HepG2 (cell line): ENCODE measurements at regions not wholly inside any gene's neighbourhood (a gene's known extent, or its start where the extent isn't known, plus 50 kb on each side); places are given as distances from the start of the nearest gene placed in this dataset.

Experiments
- ATAC-seq: fragments of 200-7000 bp; cut with Tn5 transposase; 3 replicates; pipeline ENCODE4 v1.9.1; 2020; ENCODE audit warnings: mild to moderate bottlenecking, moderate library complexity
- BruUV-seq: library from RNA; stranded (reverse); fragments of 400-500 nt; replicated peaks from 2 replicates; lab custom pipeline; 2021; lab: Mats Ljungman, UMichigan
- CTCF ChIA-PET: fragments of 300-600 bp; formaldehyde crosslinking; extraction: SDS; loops from one replicate; lab custom pipeline; 2021; ENCODE audit warnings: low total read pairs, inconsistent platforms, low intra/inter-chr PET ratio; lab: Yijun Ruan, JAX
- POLR2A ChIA-PET: fragments of 350-600 bp; sonication (Branson Sonifier 250); formaldehyde crosslinking; loops from one replicate; lab custom pipeline; 2020; ENCODE audit warnings: antibody characterized with exemption, inconsistent platforms; lab: Yijun Ruan, JAX
- DNase-seq: peaks from one replicate; pipeline ENCODE4 v3.0.0-alpha.2; 2015; ENCODE audit warnings: low spot score
- FAIRE-seq: peaks from 3 replicates; lab custom pipeline; 2011; peaks lifted over from hg19 to GRCh38; lab: Jason Lieb, UNC
- H2AFZ ChIP-seq: one replicate; pipeline ENCODE4 v1.6.1; 2011; ENCODE audit warnings: low read length, inconsistent platforms
- H3K27ac ChIP-seq: fragments of 300-600 bp; 3 replicates; pipeline ENCODE4 v1.8.0; 2011; ENCODE audit warnings: mixed run types, mild to moderate bottlenecking, mixed read lengths, low read length, inconsistent platforms; ENCODE audit not compliant: insufficient read depth; ENCODE audit errors: extremely low read length
- H3K27me3 ChIP-seq, 2 experiments: fragments of 200-600 bp in 1 of 2; 2 replicates in 1 of 2; 3 replicates in 1 of 2; pipeline versions ENCODE4 v1.6.0 to v1.8.0; 2011; ENCODE audit warnings: low read length in 2 of 2, mild to moderate bottlenecking in 2 of 2, moderate library complexity in 2 of 2, inconsistent platforms in 1 of 2; ENCODE audit not compliant: insufficient read depth in 2 of 2, control insufficient read depth in 1 of 2
- H3K36me3 ChIP-seq, 2 experiments: fragments of 200-600 bp in 1 of 2; replicated peaks in 1 of 2; 2 replicates in 1 of 2; 3 replicates in 1 of 2; pipeline versions ENCODE4 v1.5.1 to v1.8.0; 2011; ENCODE audit warnings: low read length in 2 of 2, inconsistent platforms in 1 of 2; ENCODE audit not compliant: insufficient read depth in 2 of 2, control insufficient read depth in 1 of 2
- H3K4me1 ChIP-seq: 2 replicates; pipeline ENCODE4 v1.5.1; 2012; ENCODE audit warnings: low read length, inconsistent platforms; ENCODE audit not compliant: insufficient read depth
- H3K4me2 ChIP-seq: 2 replicates; pipeline ENCODE4 v1.6.0; 2011; ENCODE audit warnings: low read depth, low read length, inconsistent platforms
- H3K4me3 ChIP-seq, 3 experiments: fragments of 200-600 bp in 1 of 3; sonication (generic), shearing (Covaris generic) in 1 of 3; replicated peaks in 1 of 3; 2 replicates each; pipeline ENCODE4 v1.5.1; 2011 to 2016; ENCODE audit warnings: low read length in 3 of 3, inconsistent platforms in 2 of 3, low read depth in 2 of 3, mild to moderate bottlenecking in 2 of 3, control low read depth in 1 of 3, mixed read lengths in 1 of 3; ENCODE audit not compliant: insufficient read depth in 1 of 3
- H3K79me2 ChIP-seq: one replicate; pipeline ENCODE4 v1.6.1; 2011; ENCODE audit warnings: low read length, inconsistent platforms; ENCODE audit not compliant: insufficient read depth
- H3K9ac ChIP-seq: 2 replicates; pipeline ENCODE4 v1.6.0; 2011; ENCODE audit warnings: mild to moderate bottlenecking, low read depth, low read length, inconsistent platforms; ENCODE audit not compliant: insufficient read depth
- H3K9me3 ChIP-seq: 2 replicates; pipeline ENCODE4 v1.5.1; 2012; ENCODE audit warnings: mild to moderate bottlenecking, low read length
- H4K20me1 ChIP-seq: 2 replicates; pipeline ENCODE4 v1.6.0; 2011; ENCODE audit warnings: inconsistent platforms, mild to moderate bottlenecking, low read length, moderate library complexity; ENCODE audit not compliant: insufficient read depth
- ARNTL ChIP-seq: sonication (generic); formaldehyde crosslinking; IDR thresholded peaks from 2 replicates; pipeline ENCODE4 v1.4.0; 2020; ENCODE audit warnings: mild to moderate bottlenecking, missing genetic modification reagents
- BRCA1 ChIP-seq: sonication (generic); formaldehyde crosslinking; IDR thresholded peaks from 2 replicates; pipeline ENCODE4 v1.4.0; 2020; ENCODE audit warnings: missing genetic modification reagents
- ELF1 ChIP-seq: sonication (generic); formaldehyde crosslinking; IDR thresholded peaks from 2 replicates; pipeline ENCODE4 v1.4.0; 2020; ENCODE audit warnings: missing genetic modification reagents
- ESRRA ChIP-seq: sonication (generic); formaldehyde crosslinking; IDR thresholded peaks from 2 replicates; pipeline ENCODE4 v1.5.1; 2020; ENCODE audit warnings: mild to moderate bottlenecking, low read depth, missing genetic modification reagents
- KLF6 ChIP-seq: IDR thresholded peaks from 2 replicates; pipeline ENCODE4 v1.8.0; 2016; ENCODE audit warnings: missing biosample characterization, missing genetic modification reagents
- NR3C1 ChIP-seq: sonication (generic); formaldehyde crosslinking; IDR thresholded peaks from 2 replicates; pipeline ENCODE4 v1.4.0; 2020; ENCODE audit warnings: missing genetic modification reagents
- PHB2 ChIP-seq: fragments of 450-650 bp; IDR thresholded peaks from 2 replicates; pipeline ENCODE4 v1.6.1; 2018; ENCODE audit not compliant: partially characterized antibody
- TRIM24 ChIP-seq: sonication (generic); formaldehyde crosslinking; IDR thresholded peaks from 2 replicates; pipeline ENCODE4 v1.8.0; 2022; ENCODE audit warnings: mild to moderate bottlenecking, missing genetic modification reagents
- ZBTB7B ChIP-seq: sonication (generic); formaldehyde crosslinking; IDR thresholded peaks from 2 replicates; pipeline ENCODE4 v1.4.0; 2020; ENCODE audit warnings: missing genetic modification reagents
- ZNF12 ChIP-seq: sonication (generic); formaldehyde crosslinking; IDR thresholded peaks from 2 replicates; pipeline ENCODE4 v1.5.0; 2020; ENCODE audit warnings: missing genetic modification reagents
- ZNF138 ChIP-seq: sonication (generic); formaldehyde crosslinking; IDR thresholded peaks from 2 replicates; pipeline ENCODE4 v1.5.0; 2020; ENCODE audit warnings: mild to moderate bottlenecking, low read depth, missing genetic modification reagents
- ZNF205 ChIP-seq: IDR thresholded peaks from 2 replicates; pipeline ENCODE4 v1.6.1; 2018; ENCODE audit warnings: missing biosample characterization, missing genetic modification reagents
- ZNF451 ChIP-seq: sonication (generic); formaldehyde crosslinking; IDR thresholded peaks from 2 replicates; pipeline ENCODE4 v1.5.0; 2020; ENCODE audit warnings: mild to moderate bottlenecking, missing genetic modification reagents
- ZNF546 ChIP-seq: sonication (generic); formaldehyde crosslinking; conservative IDR thresholded peaks from 2 replicates; pipeline ENCODE4 v1.8.1; 2023; ENCODE audit warnings: mild to moderate bottlenecking, missing genetic modification reagents
- ZNF646 ChIP-seq: sonication (generic); formaldehyde crosslinking; IDR thresholded peaks from 2 replicates; pipeline ENCODE4 v1.9.0; 2021; ENCODE audit warnings: mild to moderate bottlenecking, missing genetic modification reagents
- ZNF720 ChIP-seq: sonication (generic); formaldehyde crosslinking; IDR thresholded peaks from 2 replicates; pipeline ENCODE4 v1.4.0; 2020; ENCODE audit warnings: missing genetic modification reagents
- WGBS: methylation state at CpG from one replicate; pipeline ENCODE4 v1.1.6; 2017; ENCODE audit warnings: low lambda C conversion rate; 5-methylcytosine and 5-hydroxymethylcytosine counted together
- in situ Hi-C: cut with HindIII; loops from 2 replicates; pipeline ENCODE4 v1.10.0; 2017; ENCODE audit warnings: low pct_unique_long_range_greater_than_20kb; ENCODE audit not compliant: extremely low pct_ligation_motif_present
- intact Hi-C: fragments of 100-400 bp; cut with micrococcal nuclease; formaldehyde crosslinking; loops from one replicate; pipeline ENCODE4 v1.10.0; 2022; ENCODE audit not compliant: unreplicated experiment
- TF ChIP-seq, protein P1 (sequence below): sonication (generic); formaldehyde crosslinking; IDR thresholded peaks from 2 replicates; pipeline ENCODE4 v1.4.0; 2020; ENCODE audit warnings: mild to moderate bottlenecking, missing genetic modification reagents, borderline replicate concordance
- TF ChIP-seq, protein P2 (sequence below): sonication (generic); formaldehyde crosslinking; IDR thresholded peaks from 2 replicates; pipeline ENCODE4 v1.4.0; 2020; ENCODE audit warnings: missing genetic modification reagents

DNA sequence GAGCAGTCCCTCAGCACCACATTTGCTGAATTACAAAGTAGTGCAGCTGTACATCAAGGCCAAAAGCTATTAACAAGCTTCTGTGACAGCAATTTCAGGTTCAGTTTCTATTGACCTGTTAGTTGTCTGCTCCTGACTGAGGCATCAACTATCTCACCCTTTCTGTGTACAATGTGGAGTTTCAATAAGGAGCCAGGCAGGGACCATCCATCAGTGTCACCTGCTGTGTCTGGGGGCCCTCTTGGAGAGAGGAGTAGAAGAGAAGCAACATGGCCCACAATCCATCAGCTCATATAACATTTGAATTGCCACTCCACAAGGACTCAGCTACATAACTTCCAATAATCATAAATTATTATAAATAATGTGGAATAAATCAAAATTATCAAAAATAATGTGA lies 72.3 kb upstream of the CCDC196 start (continued):
- no peak for TF ChIP-seq ZNF646 (CRISPR knock-in tag)
- TF ChIP-seq, protein P1, sequence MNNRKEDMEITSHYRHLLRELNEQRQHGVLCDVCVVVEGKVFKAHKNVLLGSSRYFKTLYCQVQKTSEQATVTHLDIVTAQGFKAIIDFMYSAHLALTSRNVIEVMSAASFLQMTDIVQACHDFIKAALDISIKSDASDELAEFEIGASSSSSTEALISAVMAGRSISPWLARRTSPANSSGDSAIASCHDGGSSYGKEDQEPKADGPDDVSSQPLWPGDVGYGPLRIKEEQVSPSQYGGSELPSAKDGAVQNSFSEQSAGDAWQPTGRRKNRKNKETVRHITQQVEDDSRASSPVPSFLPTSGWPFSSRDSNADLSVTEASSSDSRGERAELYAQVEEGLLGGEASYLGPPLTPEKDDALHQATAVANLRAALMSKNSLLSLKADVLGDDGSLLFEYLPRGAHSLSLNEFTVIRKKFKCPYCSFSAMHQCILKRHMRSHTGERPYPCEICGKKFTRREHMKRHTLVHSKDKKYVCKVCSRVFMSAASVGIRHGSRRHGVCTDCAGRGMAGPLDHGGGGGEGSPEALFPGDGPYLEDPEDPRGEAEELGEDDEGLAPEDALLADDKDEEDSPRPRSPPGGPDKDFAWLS (CRISPR knock-in tag) = no peak

DNA sequence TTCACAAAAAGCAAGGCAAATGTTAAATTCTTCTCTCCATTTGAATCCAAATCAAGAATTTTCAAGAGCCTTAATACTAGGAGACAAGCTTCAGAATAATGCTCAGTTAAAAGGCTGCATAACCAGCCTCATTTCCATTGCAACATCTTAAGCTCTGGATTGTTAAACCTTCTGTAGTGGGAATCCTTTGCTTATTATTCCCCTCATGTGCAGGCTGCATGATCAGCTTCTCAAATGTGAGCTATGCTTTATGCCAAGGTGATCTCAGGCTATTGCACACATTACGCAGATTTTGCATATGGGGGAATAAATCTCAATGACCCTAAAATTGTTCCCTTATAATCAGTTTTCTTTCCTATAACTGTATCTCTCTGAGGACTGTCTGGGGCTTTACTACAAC lies 71.7 kb upstream of the CCDC196 start:
- Histone ChIP-seq H3K27ac (no peak overlapping the region), H4K20me1 (no peaks in the 10 kb centered on the region), H3K27me3 (no peaks in the 10 kb centered on the region), H3K4me3 (no peak overlapping the region), H3K4me2 (no peak overlapping the region), H3K79me2 (no peaks in the 10 kb centered on the region), H3K9me3 (no peaks in the 10 kb centered on the region), H3K4me1 (no peaks in the 10 kb centered on the region), H3K9ac (no peak overlapping the region), H2AFZ (no peak overlapping the region), H3K36me3 (no peaks in the 10 kb centered on the region)
- intact Hi-C loops = no loop called here
- BruUV-seq = no TSS peak
- in situ Hi-C loops = no loop called here
- FAIRE-seq (no peak), ATAC-seq (no peak), DNase-seq (no peak)
- 12% methylated on average over 1 of the region's 1 CpG for WGBS
- ChIA-PET CTCF (no interaction called here), POLR2A (no interaction called here)
- TF ChIP-seq ZBTB7B (CRISPR knock-in tag) (no peak), ZNF451 (CRISPR knock-in tag) (no peak), ZNF205 (no peak), ARNTL (no peak), ESRRA (CRISPR knock-in tag) (no peak), ZNF138 (CRISPR knock-in tag) (no peak), ZNF720 (CRISPR knock-in tag) (no peak), NR3C1 (CRISPR knock-in tag) (no peak), PHB2 (no peak), BRCA1 (CRISPR knock-in tag) (no peak), TRIM24 (CRISPR knock-in tag) (no peak), ELF1 (CRISPR knock-in tag) (no peak), KLF6 (CRISPR knock-in tag) (no peak), ZNF546 (CRISPR knock-in tag) (no peak), ZNF12 (CRISPR knock-in tag) (no peak)
- TF ChIP-seq, protein P2, sequence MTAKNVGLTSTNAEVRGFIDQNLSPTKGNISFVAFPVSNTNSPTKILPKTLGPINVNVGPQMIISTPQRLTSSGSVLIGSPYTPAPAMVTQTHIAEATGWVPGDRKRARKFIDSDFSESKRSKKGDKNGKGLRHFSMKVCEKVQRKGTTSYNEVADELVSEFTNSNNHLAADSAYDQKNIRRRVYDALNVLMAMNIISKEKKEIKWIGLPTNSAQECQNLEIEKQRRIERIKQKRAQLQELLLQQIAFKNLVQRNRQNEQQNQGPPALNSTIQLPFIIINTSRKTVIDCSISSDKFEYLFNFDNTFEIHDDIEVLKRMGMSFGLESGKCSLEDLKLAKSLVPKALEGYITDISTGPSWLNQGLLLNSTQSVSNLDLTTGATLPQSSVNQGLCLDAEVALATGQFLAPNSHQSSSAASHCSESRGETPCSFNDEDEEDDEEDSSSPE (CRISPR knock-in tag) = no peak
